IMR-90 (cell line): ENCODE measurements at regions not wholly inside any gene's neighbourhood (a gene's known extent, or its start where the extent isn't known, plus 50 kb on each side); places are given as distances from the start of the nearest gene placed in this dataset.

Experiments
- ATAC-seq: fragments of 200-7000 bp; cut with Tn5 transposase; 2 replicates; pipeline ENCODE4 v1.9.1; 2020; ENCODE audit warnings: low read depth, mild to moderate bottlenecking, moderate library complexity
- BruUV-seq: library from RNA; stranded (reverse); fragments of 400-500 nt; replicated peaks from 2 replicates; lab custom pipeline; 2021; lab: Mats Ljungman, UMichigan
- CTCF ChIA-PET: fragments of 300-600 bp; formaldehyde crosslinking; extraction: SDS; loops from one replicate; lab custom pipeline; 2021; ENCODE audit warnings: antibody characterized with exemption; lab: Yijun Ruan, JAX
- POLR2A ChIA-PET: fragments of 300-600 bp; sonication (Branson Sonifier 250); formaldehyde crosslinking; loops from one replicate; lab custom pipeline; 2022; ENCODE audit warnings: antibody characterized with exemption; ENCODE audit not compliant: unreplicated experiment; lab: Charles Lee
- DNase-seq: peaks from one replicate; pipeline ENCODE4 v3.0.0; 2013
- H2AFZ ChIP-seq: replicated peaks from 2 replicates; pipeline ENCODE3; 2013; ENCODE audit warnings: low read length, mild to moderate bottlenecking; ENCODE audit not compliant: poor library complexity
- H2AK5ac ChIP-seq: 2 replicates; pipeline ENCODE4 v1.6.1; 2013; ENCODE audit warnings: low read depth, low read length, inconsistent platforms
- H2AK9ac ChIP-seq: replicated peaks from 2 replicates; pipeline ENCODE3; 2013; ENCODE audit warnings: mild to moderate bottlenecking, low read depth, low read length, moderate library complexity; ENCODE audit not compliant: poor library complexity
- H2BK120ac ChIP-seq: 2 replicates; pipeline ENCODE4 v1.6.1; 2013; ENCODE audit warnings: low read depth, low read length, inconsistent platforms
- H2BK15ac ChIP-seq: 3 replicates; pipeline ENCODE4 v1.6.1; 2013; ENCODE audit warnings: low read depth, low read length, inconsistent platforms
- H2BK20ac ChIP-seq: 2 replicates; pipeline ENCODE4 v1.6.1; 2013; ENCODE audit warnings: low read depth, mild to moderate bottlenecking, inconsistent platforms, low read length, moderate library complexity
- H2BK5ac ChIP-seq: 2 replicates; pipeline ENCODE4 v1.6.1; 2013; ENCODE audit warnings: mild to moderate bottlenecking, low read depth, low read length, inconsistent platforms; ENCODE audit not compliant: poor library complexity, severe bottlenecking
- H3K14ac ChIP-seq: replicated peaks from 2 replicates; pipeline ENCODE4 v1.6.1; 2013; ENCODE audit warnings: low read depth, low read length, inconsistent platforms
- H3K18ac ChIP-seq: 2 replicates; pipeline ENCODE4 v1.6.1; 2013; ENCODE audit warnings: low read depth, low read length, control low read depth
- H3K23ac ChIP-seq: 2 replicates; pipeline ENCODE4 v1.6.1; 2013; ENCODE audit warnings: low read depth, low read length, inconsistent platforms
- H3K27ac ChIP-seq: 2 replicates; pipeline ENCODE4 v1.5.1; 2013; ENCODE audit warnings: mild to moderate bottlenecking, control low read depth, low read length; ENCODE audit not compliant: insufficient read depth
- H3K27me3 ChIP-seq: 2 replicates; pipeline ENCODE4 v1.6.1; 2013; ENCODE audit warnings: low read length; ENCODE audit not compliant: control insufficient read depth, insufficient read depth
- H3K36me3 ChIP-seq: 2 replicates; pipeline ENCODE4 v1.6.1; 2013; ENCODE audit warnings: low read length, mixed read lengths; ENCODE audit not compliant: control insufficient read depth, insufficient read depth
- H3K4ac ChIP-seq: 2 replicates; pipeline ENCODE4 v1.6.1; 2013; ENCODE audit warnings: low read depth, low read length, inconsistent platforms
- H3K4me1 ChIP-seq: 2 replicates; pipeline ENCODE4 v1.6.1; 2013; ENCODE audit warnings: low read length, mixed read lengths; ENCODE audit not compliant: control insufficient read depth, insufficient read depth
- H3K4me2 ChIP-seq: 2 replicates; pipeline ENCODE4 v1.6.1; 2013; ENCODE audit warnings: low read depth, mild to moderate bottlenecking, control low read depth, low read length, moderate library complexity
- H3K4me3 ChIP-seq: 2 replicates; pipeline ENCODE4 v1.5.1; 2013; ENCODE audit warnings: low read depth, mild to moderate bottlenecking, control low read depth, low read length, moderate library complexity; ENCODE audit not compliant: insufficient read depth
- H3K56ac ChIP-seq: 2 replicates; pipeline ENCODE4 v1.6.1; 2013; ENCODE audit warnings: low read length, inconsistent platforms; ENCODE audit not compliant: insufficient read depth; ENCODE audit errors: extremely low read depth
- H3K79me1 ChIP-seq, 2 experiments: 2 replicates each; pipeline ENCODE4 v1.6.1; 2013; ENCODE audit warnings: low read length in 2 of 2, inconsistent platforms in 1 of 2, low read depth in 1 of 2
- H3K9ac ChIP-seq: 2 replicates; pipeline ENCODE4 v1.6.1; 2013; ENCODE audit warnings: low read depth, low read length, control low read depth
- H3K9me1 ChIP-seq: 2 replicates; pipeline ENCODE4 v1.6.1; 2013; ENCODE audit warnings: low read length, inconsistent platforms; ENCODE audit not compliant: insufficient read depth
- H3K9me3 ChIP-seq: 2 replicates; pipeline ENCODE4 v1.6.1; 2013; ENCODE audit warnings: low read length; ENCODE audit not compliant: control insufficient read depth, insufficient read depth
- H4K20me1 ChIP-seq: 2 replicates; pipeline ENCODE4 v1.6.1; 2013; ENCODE audit warnings: low read length, inconsistent platforms; ENCODE audit not compliant: insufficient read depth
- H4K5ac ChIP-seq: 2 replicates; pipeline ENCODE4 v1.6.1; 2013; ENCODE audit warnings: mild to moderate bottlenecking, low read depth, low read length, control low read depth
- H4K8ac ChIP-seq, 2 experiments: 2 replicates each; pipeline ENCODE4 v1.6.1; 2013; ENCODE audit warnings: low read depth in 2 of 2, low read length in 2 of 2, control low read depth in 1 of 2, inconsistent platforms in 1 of 2
- H4K91ac ChIP-seq: 2 replicates; pipeline ENCODE4 v1.6.1; 2013; ENCODE audit warnings: low read depth, low read length, inconsistent platforms; ENCODE audit not compliant: insufficient read depth
- CEBPB ChIP-seq: IDR thresholded peaks from 2 replicates; pipeline ENCODE4 v1.6.1; 2012; ENCODE audit warnings: low read depth, low read length, improper control_type of control experiment
- FOS ChIP-seq: fragments of 150-350 bp; IDR thresholded peaks from 2 replicates; pipeline ENCODE4 v1.6.1; 2016; ENCODE audit warnings: low read depth, low read length
- MAFK ChIP-seq: IDR thresholded peaks from 2 replicates; pipeline ENCODE4 v1.6.1; 2012; ENCODE audit warnings: low read depth, low read length, improper control_type of control experiment
- MAZ ChIP-seq: IDR thresholded peaks from 2 replicates; pipeline ENCODE4 v1.6.1; 2012; ENCODE audit warnings: low read depth, mild to moderate bottlenecking, low read length, improper control_type of control experiment, moderate library complexity, borderline replicate concordance
- MXI1 ChIP-seq: IDR thresholded peaks from 2 replicates; pipeline ENCODE4 v1.6.1; 2012; ENCODE audit warnings: low read depth, mild to moderate bottlenecking, low read length, moderate library complexity, borderline replicate concordance
- NFE2L2 ChIP-seq: fragments of 150-350 bp; IDR thresholded peaks from 2 replicates; pipeline ENCODE4 v1.6.1; 2016; ENCODE audit warnings: low read depth, mild to moderate bottlenecking, low read length
- POLR2A ChIP-seq: IDR thresholded peaks from 2 replicates; pipeline ENCODE4 v1.6.1; 2012; ENCODE audit warnings: mild to moderate bottlenecking, low read depth, low read length
- RAD21 ChIP-seq: IDR thresholded peaks from 2 replicates; pipeline ENCODE4 v1.6.1; 2012; ENCODE audit warnings: low read length, improper control_type of control experiment
- RCOR1 ChIP-seq: IDR thresholded peaks from 2 replicates; pipeline ENCODE4 v1.6.1; 2012; ENCODE audit warnings: mild to moderate bottlenecking, low read length, improper control_type of control experiment; ENCODE audit not compliant: insufficient replicate concordance
- RFX5 ChIP-seq: IDR thresholded peaks from 2 replicates; pipeline ENCODE4 v1.8.0; 2012; ENCODE audit warnings: low read depth, mild to moderate bottlenecking, low read length, moderate library complexity
- SMC3 ChIP-seq: fragments of 150-350 bp; IDR thresholded peaks from 2 replicates; pipeline ENCODE4 v1.6.1; 2016; ENCODE audit warnings: low read depth, mild to moderate bottlenecking, antibody characterized with exemption, low read length, moderate library complexity
- USF2 ChIP-seq: fragments of 150-350 bp; IDR thresholded peaks from 2 replicates; pipeline ENCODE4 v1.6.1; 2017; ENCODE audit warnings: mild to moderate bottlenecking, antibody characterized with exemption, low read length, low read depth
- WGBS, 2 experiments: methylation state at CpG; one replicate each; pipeline versions ENCODE4 v1.1.5 to v1.1.7; 2013; ENCODE audit warnings: missing lambda C conversion rate in 2 of 2; ENCODE audit not compliant: insufficient read length in 1 of 2; ENCODE audit errors: extremely low coverage in 2 of 2; 5-methylcytosine and 5-hydroxymethylcytosine counted together
- dilution Hi-C: fragments of 300-500 bp; cut with HindIII; formaldehyde crosslinking; loops from one replicate; pipeline ENCODE4 v1.14.3; 2018; ENCODE audit warnings: low sequenced_read_pairs; ENCODE audit not compliant: unreplicated experiment
- in situ Hi-C: fragments of 300-500 bp; cut with MboI; formaldehyde crosslinking; loops from 3 replicates; pipeline ENCODE4 v1.14.3; 2019; ENCODE audit warnings: low sequenced_read_pairs, inconsistent platforms, mixed read lengths
- intact Hi-C: fragments of 100-400 bp; cut with micrococcal nuclease; formaldehyde crosslinking; loops from 2 replicates; pipeline ENCODE4 v1.10.0; 2022
- TF ChIP-seq, protein P1 (sequence below): fragments of 150-350 bp; IDR thresholded peaks from 2 replicates; pipeline ENCODE4 v1.6.1; 2016; ENCODE audit warnings: low read depth, mild to moderate bottlenecking, low read length, moderate library complexity, borderline replicate concordance
- TF ChIP-seq, protein P2 (sequence below): conservative IDR thresholded peaks from 2 replicates; pipeline ENCODE4 v1.5.1; 2012; ENCODE audit warnings: mild to moderate bottlenecking, low read depth, low read length, improper control_type of control experiment

GRCh38 chr1:184911830-184912229, 62.5 kb downstream of the NIBAN1 start:
- H2BK15ac ChIP-seq, result no peak overlapping the region
- H2BK5ac ChIP-seq, result no peak overlapping the region
- no peak overlapping the region for H4K5ac ChIP-seq
- no peak overlapping the region for H3K4ac ChIP-seq
- H3K4me3 ChIP-seq, result no peak overlapping the region
- TF ChIP-seq SMC3 (no peak), RCOR1 (no peak), USF2 (no peak), MAFK (no peak), RAD21 (no peak), POLR2A (no peak), CEBPB (no peak), RFX5 (no peak), NFE2L2 (no peak), MXI1 (no peak), MAZ (no peak), FOS (no peak)
- TF ChIP-seq, protein P1, sequence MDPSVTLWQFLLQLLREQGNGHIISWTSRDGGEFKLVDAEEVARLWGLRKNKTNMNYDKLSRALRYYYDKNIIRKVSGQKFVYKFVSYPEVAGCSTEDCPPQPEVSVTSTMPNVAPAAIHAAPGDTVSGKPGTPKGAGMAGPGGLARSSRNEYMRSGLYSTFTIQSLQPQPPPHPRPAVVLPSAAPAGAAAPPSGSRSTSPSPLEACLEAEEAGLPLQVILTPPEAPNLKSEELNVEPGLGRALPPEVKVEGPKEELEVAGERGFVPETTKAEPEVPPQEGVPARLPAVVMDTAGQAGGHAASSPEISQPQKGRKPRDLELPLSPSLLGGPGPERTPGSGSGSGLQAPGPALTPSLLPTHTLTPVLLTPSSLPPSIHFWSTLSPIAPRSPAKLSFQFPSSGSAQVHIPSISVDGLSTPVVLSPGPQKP, result no peak
- TF ChIP-seq, protein P2, sequence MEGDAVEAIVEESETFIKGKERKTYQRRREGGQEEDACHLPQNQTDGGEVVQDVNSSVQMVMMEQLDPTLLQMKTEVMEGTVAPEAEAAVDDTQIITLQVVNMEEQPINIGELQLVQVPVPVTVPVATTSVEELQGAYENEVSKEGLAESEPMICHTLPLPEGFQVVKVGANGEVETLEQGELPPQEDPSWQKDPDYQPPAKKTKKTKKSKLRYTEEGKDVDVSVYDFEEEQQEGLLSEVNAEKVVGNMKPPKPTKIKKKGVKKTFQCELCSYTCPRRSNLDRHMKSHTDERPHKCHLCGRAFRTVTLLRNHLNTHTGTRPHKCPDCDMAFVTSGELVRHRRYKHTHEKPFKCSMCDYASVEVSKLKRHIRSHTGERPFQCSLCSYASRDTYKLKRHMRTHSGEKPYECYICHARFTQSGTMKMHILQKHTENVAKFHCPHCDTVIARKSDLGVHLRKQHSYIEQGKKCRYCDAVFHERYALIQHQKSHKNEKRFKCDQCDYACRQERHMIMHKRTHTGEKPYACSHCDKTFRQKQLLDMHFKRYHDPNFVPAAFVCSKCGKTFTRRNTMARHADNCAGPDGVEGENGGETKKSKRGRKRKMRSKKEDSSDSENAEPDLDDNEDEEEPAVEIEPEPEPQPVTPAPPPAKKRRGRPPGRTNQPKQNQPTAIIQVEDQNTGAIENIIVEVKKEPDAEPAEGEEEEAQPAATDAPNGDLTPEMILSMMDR, result no peak
- no peak overlapping the region for H2BK20ac ChIP-seq
- ChIA-PET POLR2A (no interaction called here), CTCF (no interaction called here)
- H3K27ac ChIP-seq, result no peak overlapping the region
- dilution Hi-C loops, result no loop called here
- H3K4me2 ChIP-seq, result no peak overlapping the region
- no peak overlapping the region for H4K91ac ChIP-seq
- no peak overlapping the region for H4K8ac ChIP-seq
- peaks cover 3% of the 10 kb centered on the region; the same call in 1 of the 2 replicates for H3K9me1 ChIP-seq
- H4K20me1 ChIP-seq, result no peaks in the 10 kb centered on the region; the same call in 1 of the 2 replicates
- H3K9ac ChIP-seq, result no peak overlapping the region
- no peak overlapping the region for H3K56ac ChIP-seq
- no peaks in the 10 kb centered on the region for H3K27me3 ChIP-seq
- no CpG with 5 or more reads among the region's 2 CpGs for WGBS, 2 experiments
- no peak overlapping the region for H3K14ac ChIP-seq
- intact Hi-C loops, result no loop called here
- H3K36me3 ChIP-seq, result no peaks in the 10 kb centered on the region
- no peaks in the 10 kb centered on the region for H3K9me3 ChIP-seq
- no peak overlapping the region for H2AK5ac ChIP-seq
- H2BK120ac ChIP-seq, result no peak overlapping the region
- no peak overlapping the region for H3K23ac ChIP-seq
- BruUV-seq, result no TSS peak
- H3K18ac ChIP-seq, result no peak overlapping the region
- in situ Hi-C loops, result no loop called here
- peaks cover 7 to 11% of the 10 kb centered on the region in 2 experiments; a peak in 3 of 4 replicates for H3K79me1 ChIP-seq
- peaks cover 6% of the 10 kb centered on the region for H3K4me1 ChIP-seq
- ATAC-seq, result no peak
- no peak overlapping the region for H2AFZ ChIP-seq
- DNase-seq, result no peak
- no peak overlapping the region for H2AK9ac ChIP-seq
